ENCODE measurements at regions not wholly inside any gene's neighbourhood (a gene's known extent, or its start where the extent isn't known, plus 50 kb on each side); places are given as distances from the start of the nearest gene placed in this dataset.

DNA sequence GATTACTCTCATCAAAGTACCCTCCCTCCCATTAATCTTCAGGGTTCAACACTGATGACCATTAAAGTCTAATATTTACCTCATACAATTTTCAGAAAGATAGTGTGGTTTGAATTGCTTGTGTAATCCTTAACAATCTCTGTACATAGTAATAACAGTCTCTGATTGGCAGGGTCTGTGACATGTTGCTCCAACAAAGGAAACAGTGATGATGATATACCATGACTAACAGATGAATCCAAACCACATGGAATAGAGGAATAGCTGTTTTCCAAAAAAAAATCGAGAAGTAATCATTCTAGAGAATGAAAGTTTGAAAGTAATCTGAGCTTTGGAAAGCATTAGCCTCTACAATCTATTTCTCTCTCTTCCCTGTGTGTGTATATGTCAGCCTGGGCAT lies 610.1 kb upstream of the NEGR1 start:
- Histone ChIP-seq H3K4me1 (ENCODE audit: insufficient read depth, low read length, severe bottlenecking) (no peaks in the 10 kb centered on the region), H3K27ac (ENCODE audit: low read depth, low read length, poor library complexity, severe bottlenecking) (no peak overlapping the region), H3K79me2 (ENCODE audit: insufficient read depth, low read length) (no peaks in the 10 kb centered on the region), H3K9me3 (ENCODE audit: low read length) (no peaks in the 10 kb centered on the region), H3K9me2 (ENCODE audit: low read depth, low read length) (no peaks in the 10 kb centered on the region), H3K9ac (ENCODE audit: low read length) (no peak overlapping the region), H3F3A (ENCODE audit: insufficient read depth, low read length) (no peaks in the 10 kb centered on the region), H3K4me3 (ENCODE audit: low read depth, low read length, poor library complexity, severe bottlenecking) (no peak overlapping the region), H3K36me3 (ENCODE audit: insufficient read depth, low read length) (no peaks in the 10 kb centered on the region), H3K4me2 (ENCODE audit: low read length) (no peak overlapping the region), H3K27me3 (ENCODE audit: insufficient read depth, low read length) (no peaks in the 10 kb centered on the region), H4K20me1 (ENCODE audit: insufficient read depth, low read length) (no peaks in the 10 kb centered on the region), H2AFZ (ENCODE audit: low read length) (no peak overlapping the region)
- TF ChIP-seq, protein P1, sequence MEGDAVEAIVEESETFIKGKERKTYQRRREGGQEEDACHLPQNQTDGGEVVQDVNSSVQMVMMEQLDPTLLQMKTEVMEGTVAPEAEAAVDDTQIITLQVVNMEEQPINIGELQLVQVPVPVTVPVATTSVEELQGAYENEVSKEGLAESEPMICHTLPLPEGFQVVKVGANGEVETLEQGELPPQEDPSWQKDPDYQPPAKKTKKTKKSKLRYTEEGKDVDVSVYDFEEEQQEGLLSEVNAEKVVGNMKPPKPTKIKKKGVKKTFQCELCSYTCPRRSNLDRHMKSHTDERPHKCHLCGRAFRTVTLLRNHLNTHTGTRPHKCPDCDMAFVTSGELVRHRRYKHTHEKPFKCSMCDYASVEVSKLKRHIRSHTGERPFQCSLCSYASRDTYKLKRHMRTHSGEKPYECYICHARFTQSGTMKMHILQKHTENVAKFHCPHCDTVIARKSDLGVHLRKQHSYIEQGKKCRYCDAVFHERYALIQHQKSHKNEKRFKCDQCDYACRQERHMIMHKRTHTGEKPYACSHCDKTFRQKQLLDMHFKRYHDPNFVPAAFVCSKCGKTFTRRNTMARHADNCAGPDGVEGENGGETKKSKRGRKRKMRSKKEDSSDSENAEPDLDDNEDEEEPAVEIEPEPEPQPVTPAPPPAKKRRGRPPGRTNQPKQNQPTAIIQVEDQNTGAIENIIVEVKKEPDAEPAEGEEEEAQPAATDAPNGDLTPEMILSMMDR (IDR thresholded peaks at IDR 0.05; ENCODE audit: low read length) = no peak
- no peak for TF ChIP-seq EZH2 (IDR thresholded peaks at IDR 0.05; ENCODE audit: borderline replicate concordance, low read length)

- Histone ChIP-seq H3F3A (ENCODE audit: insufficient read depth, low read length) (no peaks in the 10 kb centered on the region), H3K27ac (ENCODE audit: low read depth, low read length, poor library complexity, severe bottlenecking) (no peak overlapping the region), H3K9me3 (ENCODE audit: low read length) (no peaks in the 10 kb centered on the region), H3K4me2 (ENCODE audit: low read length) (no peak overlapping the region), H3K9me2 (ENCODE audit: low read depth, low read length) (no peaks in the 10 kb centered on the region), H2AFZ (ENCODE audit: low read length) (no peak overlapping the region), H3K9ac (ENCODE audit: low read length) (no peak overlapping the region), H3K4me3 (ENCODE audit: low read depth, low read length, poor library complexity, severe bottlenecking) (no peak overlapping the region), H3K36me3 (ENCODE audit: insufficient read depth, low read length) (no peaks in the 10 kb centered on the region), H4K20me1 (ENCODE audit: insufficient read depth, low read length) (no peaks in the 10 kb centered on the region), H3K4me1 (ENCODE audit: insufficient read depth, low read length, severe bottlenecking) (no peaks in the 10 kb centered on the region), H3K79me2 (ENCODE audit: insufficient read depth, low read length) (no peaks in the 10 kb centered on the region), H3K27me3 (ENCODE audit: insufficient read depth, low read length) (no peaks in the 10 kb centered on the region)
- TF ChIP-seq, protein P1 (IDR thresholded peaks at IDR 0.05; ENCODE audit: low read length) = no peak
- no peak for TF ChIP-seq EZH2 (IDR thresholded peaks at IDR 0.05; ENCODE audit: borderline replicate concordance, low read length)
Observed at GRCh38 chr1:72891976-72892375, 609.6 kb upstream of the NEGR1 start.

GRCh38 chr1:72885841-72886240 lies 603.5 kb upstream of the NEGR1 start:
- Histone ChIP-seq H3K27me3 (ENCODE audit: insufficient read depth, low read length) (no peaks in the 10 kb centered on the region), H3K79me2 (ENCODE audit: insufficient read depth, low read length) (no peaks in the 10 kb centered on the region), H3K9ac (ENCODE audit: low read length) (no peak overlapping the region), H3F3A (ENCODE audit: insufficient read depth, low read length) (no peaks in the 10 kb centered on the region), H3K4me3 (ENCODE audit: low read depth, low read length, poor library complexity, severe bottlenecking) (no peak overlapping the region), H3K27ac (ENCODE audit: low read depth, low read length, poor library complexity, severe bottlenecking) (no peak overlapping the region), H3K4me1 (ENCODE audit: insufficient read depth, low read length, severe bottlenecking) (no peaks in the 10 kb centered on the region), H3K9me3 (ENCODE audit: low read length) (no peaks in the 10 kb centered on the region), H3K4me2 (ENCODE audit: low read length) (no peak overlapping the region), H3K36me3 (ENCODE audit: insufficient read depth, low read length) (no peaks in the 10 kb centered on the region), H3K9me2 (ENCODE audit: low read depth, low read length) (no peaks in the 10 kb centered on the region), H4K20me1 (ENCODE audit: insufficient read depth, low read length) (no peaks in the 10 kb centered on the region), H2AFZ (ENCODE audit: low read length) (no peak overlapping the region)
- TF ChIP-seq EZH2 (IDR thresholded peaks at IDR 0.05; ENCODE audit: borderline replicate concordance, low read length) = no peak
- TF ChIP-seq, protein P1 (IDR thresholded peaks at IDR 0.05; ENCODE audit: low read length) = no peak

Measured in OCI-LY1 (cell line).